GM12878 (cell line): ENCODE measurements at regions not wholly inside any gene's neighbourhood (a gene's known extent, or its start where the extent isn't known, plus 50 kb on each side); places are given as distances from the start of the nearest gene placed in this dataset.

Experiments used
- ATAC-seq: fragments of 200-7000 bp; cut with Tn5 transposase; 3 replicates; pipeline ENCODE4 v1.9.1; 2020; ENCODE audit warnings: mild to moderate bottlenecking, moderate library complexity
- BruUV-seq: library from RNA; stranded (reverse); fragments of 400-500 nt; replicated peaks from 2 replicates; lab custom pipeline; 2021; lab: Mats Ljungman, UMichigan
- CTCF ChIA-PET: fragments of 300-600 bp; sonication (Branson Sonifier 250); formaldehyde crosslinking; extraction: SDS; loops from one replicate; lab custom pipeline; 2021; ENCODE audit warnings: inconsistent platforms; lab: Yijun Ruan, JAX
- POLR2A ChIA-PET: fragments of 350-600 bp; formaldehyde crosslinking; extraction: SDS; loops from one replicate; lab custom pipeline; 2021; ENCODE audit warnings: inconsistent platforms; lab: Charles Lee
- RAD21 ChIA-PET: fragments of 300-600 bp; sonication (Branson Sonifier 250); formaldehyde crosslinking; loops from one replicate; lab custom pipeline; 2023; ENCODE audit warnings: antibody characterized with exemption; ENCODE audit not compliant: unreplicated experiment; lab: Charles Lee
- SMC1A ChIA-PET: fragments of 300-600 bp; sonication (Branson Sonifier 250); formaldehyde crosslinking; loops from one replicate; lab custom pipeline; 2023; ENCODE audit not compliant: unreplicated experiment, uncharacterized antibody; lab: Charles Lee
- DNase-seq: peaks from one replicate; pipeline ENCODE4 v3.0.0-alpha.2; 2011; ENCODE audit warnings: low read depth, low spot score
- FAIRE-seq: peaks from 3 replicates; lab custom pipeline; 2011; peaks lifted over from hg19 to GRCh38; lab: Jason Lieb, UNC
- H2AFZ ChIP-seq: 2 replicates; pipeline ENCODE4 v1.6.0; 2011; ENCODE audit warnings: low read depth, low read length, control low read depth; ENCODE audit not compliant: control insufficient read depth
- H3K27ac ChIP-seq: 2 replicates; pipeline ENCODE4 v1.5.1; 2011; ENCODE audit warnings: control low read depth; ENCODE audit not compliant: control insufficient read depth, insufficient read depth
- H3K27me3 ChIP-seq, 2 experiments: replicated peaks in 1 of 2; 2 replicates each; pipeline versions ENCODE4 v1.6.0 to v1.6.1; 2011; ENCODE audit warnings: low read length in 1 of 2; ENCODE audit not compliant: control insufficient read depth in 2 of 2, insufficient read depth in 2 of 2
- H3K36me3 ChIP-seq, 2 experiments: 2 replicates each; pipeline ENCODE4 v1.5.1; 2011; ENCODE audit warnings: low read length in 1 of 2; ENCODE audit not compliant: control insufficient read depth in 2 of 2, insufficient read depth in 2 of 2
- H3K4me1 ChIP-seq: 2 replicates; pipeline ENCODE4 v1.6.1; 2011; ENCODE audit warnings: mild to moderate bottlenecking, low read length, moderate library complexity, mixed read lengths; ENCODE audit not compliant: control insufficient read depth, insufficient read depth
- H3K4me2 ChIP-seq: 2 replicates; pipeline ENCODE4 v1.6.0; 2011; ENCODE audit warnings: control low read depth; ENCODE audit not compliant: control insufficient read depth, insufficient read depth
- H3K4me3 ChIP-seq: fragments of 200-600 bp; sonication (generic); 2 replicates; pipeline ENCODE4 v1.5.1; 2016
- H3K79me2 ChIP-seq: 2 replicates; pipeline ENCODE4 v1.6.0; 2011; ENCODE audit warnings: low read length; ENCODE audit not compliant: control insufficient read depth, insufficient read depth
- H3K9ac ChIP-seq: 2 replicates; pipeline ENCODE4 v1.8.0; 2011; ENCODE audit warnings: low read length, control low read depth, mixed read lengths; ENCODE audit not compliant: control insufficient read depth, insufficient read depth
- H3K9me3 ChIP-seq: replicated peaks from 3 replicates; pipeline ENCODE4 v1.5.1; 2011; ENCODE audit warnings: mild to moderate bottlenecking, low read length; ENCODE audit not compliant: control insufficient read depth, insufficient read depth
- H4K20me1 ChIP-seq: 2 replicates; pipeline ENCODE4 v1.6.0; 2011; ENCODE audit not compliant: control insufficient read depth, insufficient read depth
- BCL11A ChIP-seq: IDR thresholded peaks from 2 replicates; pipeline ENCODE4 v1.6.1; 2011; ENCODE audit warnings: low read depth, low read length
- BRCA1 ChIP-seq: IDR thresholded peaks from 2 replicates; pipeline ENCODE4 v1.6.1; 2011; ENCODE audit warnings: low read depth, low read length, improper control_type of control experiment
- FOXK2 ChIP-seq: fragments of 450-650 bp; IDR thresholded peaks from 2 replicates; pipeline ENCODE4 v1.6.1; 2017; ENCODE audit warnings: mild to moderate bottlenecking, moderate library complexity
- NR2C1 ChIP-seq: fragments of 450-650 bp; IDR thresholded peaks from 2 replicates; pipeline ENCODE4 v1.6.1; 2017; ENCODE audit warnings: antibody characterized with exemption, mild to moderate bottlenecking, moderate library complexity
- NRF1 ChIP-seq: conservative IDR thresholded peaks from 2 replicates; pipeline ENCODE4 v1.6.1; 2011; ENCODE audit warnings: mild to moderate bottlenecking, low read depth, low read length, improper control_type of control experiment
- RCOR1 ChIP-seq: conservative IDR thresholded peaks from 2 replicates; pipeline ENCODE4 v1.6.1; 2012; ENCODE audit warnings: low read depth, low read length, improper control_type of control experiment
- SIN3A ChIP-seq: IDR thresholded peaks from 2 replicates; pipeline ENCODE4 v1.6.1; 2012; ENCODE audit warnings: low read depth, low read length, improper control_type of control experiment
- TAF1 ChIP-seq: IDR thresholded peaks from 2 replicates; pipeline ENCODE4 v1.6.1; 2011; ENCODE audit warnings: mild to moderate bottlenecking, low read depth, low read length, borderline replicate concordance
- TBL1XR1 ChIP-seq: IDR thresholded peaks from 2 replicates; pipeline ENCODE4 v1.6.1; 2012; ENCODE audit warnings: low read depth, low read length, improper control_type of control experiment
- USF1 ChIP-seq: IDR thresholded peaks from 2 replicates; pipeline ENCODE4 v1.6.1; 2011; ENCODE audit warnings: borderline replicate concordance, low read depth, mild to moderate bottlenecking, moderate library complexity, mixed read lengths, low read length; ENCODE audit not compliant: insufficient read depth; ENCODE audit errors: extremely low read length
- ZBTB11 ChIP-seq: fragments of 450-650 bp; formaldehyde crosslinking; IDR thresholded peaks from 2 replicates; pipeline ENCODE4 v1.5.0; 2022; ENCODE audit warnings: mild to moderate bottlenecking, missing genetic modification characterization
- ZBTB4 ChIP-seq: fragments of 450-650 bp; formaldehyde crosslinking; IDR thresholded peaks from 2 replicates; pipeline ENCODE4 v1.4.0; 2022; ENCODE audit warnings: mild to moderate bottlenecking, moderate library complexity
- WGBS: methylation state at CpG from one replicate; pipeline ENCODE4 v1.1.6; 2016; ENCODE audit warnings: low lambda C conversion rate; ENCODE audit not compliant: insufficient replicate concordance, insufficient coverage; ENCODE audit errors: missing lambda C conversion rate; 5-methylcytosine and 5-hydroxymethylcytosine counted together
- in situ Hi-C: fragments of 300-500 bp; cut with MboI; formaldehyde crosslinking; loops from 9 replicates; pipeline ENCODE4 v1.14.3; 2018; ENCODE audit warnings: mixed read lengths
- intact Hi-C: fragments of 100-400 bp; cut with micrococcal nuclease; formaldehyde crosslinking; loops from one replicate; pipeline ENCODE4 v1.14.2; 2022; ENCODE audit not compliant: unreplicated experiment

- Histone ChIP-seq H3K27ac (no peak overlapping the region), H3K9ac (no peak overlapping the region), H4K20me1 (no peaks in the 10 kb centered on the region), H3K27me3 (no peaks in the 10 kb centered on the region), H3K4me2 (no peak overlapping the region), H3K4me1 (no peaks in the 10 kb centered on the region), H3K79me2 (no peaks in the 10 kb centered on the region), H3K36me3 (no peaks in the 10 kb centered on the region), H3K9me3 (no peaks in the 10 kb centered on the region; the same call in 2 of the 3 replicates), H3K4me3 (no peak overlapping the region), H2AFZ (no peak overlapping the region)
- FAIRE-seq (no peak), DNase-seq (no peak), ATAC-seq (no peak)
- in situ Hi-C loops: no loop called here
- POLR2A ChIA-PET: interaction anchor here (0.6 to 0.7 kb wide), 2 partner anchors 68 to 76 kb away, joined by 3 to 5 read pairs; no protein-coding TSS in a partner anchor
- WGBS: 95% methylated on average over 1 of the region's 2 CpGs
- no peak for TF ChIP-seq ZBTB11 (CRISPR knock-in tag)
- TF ChIP-seq TBL1XR1: no peak
- no peak for TF ChIP-seq USF1
- TF ChIP-seq RCOR1: no peak
- TF ChIP-seq BCL11A: no peak
- no peak for TF ChIP-seq SIN3A
- TF ChIP-seq NRF1: no peak
- TF ChIP-seq BRCA1: no peak
- TF ChIP-seq FOXK2: no peak
- no peak for TF ChIP-seq NR2C1
- TF ChIP-seq TAF1: no peak
- no peak for TF ChIP-seq ZBTB4 (CRISPR knock-in tag)
- SMC1A ChIA-PET: interaction anchor here (1.2 kb wide), 1 partner anchor 11 kb away, joined by 3 read pairs; no protein-coding TSS in a partner anchor
- CTCF ChIA-PET: interaction anchor here (0.7 kb wide), 1 partner anchor 609 kb away, joined by 4 read pairs; no protein-coding TSS in a partner anchor
- BruUV-seq: no TSS peak
- RAD21 ChIA-PET: no interaction called here
- intact Hi-C loops: no loop called here
These were observed 253.0 kb downstream of the PTTG2 start for GRCh38 chr4:38213083-38213805.
